ENCODE measurements at regions not wholly inside any gene's neighbourhood (a gene's known extent, or its start where the extent isn't known, plus 50 kb on each side); places are given as distances from the start of the nearest gene placed in this dataset.

DNA sequence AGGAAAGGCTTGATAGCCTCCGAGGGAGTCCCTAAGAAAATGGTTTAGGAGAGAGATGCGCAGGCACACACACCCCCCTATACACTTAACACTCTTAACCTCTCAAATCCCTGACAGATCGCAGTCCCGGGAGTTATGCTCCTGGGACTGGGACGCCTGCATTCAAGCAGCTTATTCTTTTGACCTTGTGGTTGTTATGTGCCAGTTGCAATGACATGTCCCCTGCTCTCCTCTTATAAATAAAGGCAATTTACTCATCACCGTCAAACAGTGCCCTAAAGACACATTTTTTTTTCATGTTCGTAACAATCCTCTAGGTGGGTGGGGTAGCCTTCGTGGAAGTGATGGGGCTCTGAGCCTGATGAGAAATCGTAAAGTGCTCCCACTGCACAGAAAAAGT, 162.2 kb downstream of the LRRC30 start:
- TF ChIP-seq ZNF19 (tag by site-specific recombination; IDR thresholded peaks at IDR 0.05; ENCODE audit: low read depth) (no peak), ZBTB21 (tag by site-specific recombination; IDR thresholded peaks at IDR 0.05) (no peak), ZNF549 (tag by site-specific recombination; IDR thresholded peaks at IDR 0.05) (no peak), ZNF776 (tag by site-specific recombination; IDR thresholded peaks at IDR 0.05; ENCODE audit: borderline replicate concordance) (no peak), OVOL3 (tag by site-specific recombination; IDR thresholded peaks at IDR 0.05) (no peak)
- TF ChIP-seq, protein P1, sequence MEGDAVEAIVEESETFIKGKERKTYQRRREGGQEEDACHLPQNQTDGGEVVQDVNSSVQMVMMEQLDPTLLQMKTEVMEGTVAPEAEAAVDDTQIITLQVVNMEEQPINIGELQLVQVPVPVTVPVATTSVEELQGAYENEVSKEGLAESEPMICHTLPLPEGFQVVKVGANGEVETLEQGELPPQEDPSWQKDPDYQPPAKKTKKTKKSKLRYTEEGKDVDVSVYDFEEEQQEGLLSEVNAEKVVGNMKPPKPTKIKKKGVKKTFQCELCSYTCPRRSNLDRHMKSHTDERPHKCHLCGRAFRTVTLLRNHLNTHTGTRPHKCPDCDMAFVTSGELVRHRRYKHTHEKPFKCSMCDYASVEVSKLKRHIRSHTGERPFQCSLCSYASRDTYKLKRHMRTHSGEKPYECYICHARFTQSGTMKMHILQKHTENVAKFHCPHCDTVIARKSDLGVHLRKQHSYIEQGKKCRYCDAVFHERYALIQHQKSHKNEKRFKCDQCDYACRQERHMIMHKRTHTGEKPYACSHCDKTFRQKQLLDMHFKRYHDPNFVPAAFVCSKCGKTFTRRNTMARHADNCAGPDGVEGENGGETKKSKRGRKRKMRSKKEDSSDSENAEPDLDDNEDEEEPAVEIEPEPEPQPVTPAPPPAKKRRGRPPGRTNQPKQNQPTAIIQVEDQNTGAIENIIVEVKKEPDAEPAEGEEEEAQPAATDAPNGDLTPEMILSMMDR (tag by site-specific recombination; IDR thresholded peaks at IDR 0.05), result no peak

Measured in HEK293 (cell line).